ENCODE measurements at regions not wholly inside any gene's neighbourhood (a gene's known extent, or its start where the extent isn't known, plus 50 kb on each side); places are given as distances from the start of the nearest gene placed in this dataset.

DNA sequence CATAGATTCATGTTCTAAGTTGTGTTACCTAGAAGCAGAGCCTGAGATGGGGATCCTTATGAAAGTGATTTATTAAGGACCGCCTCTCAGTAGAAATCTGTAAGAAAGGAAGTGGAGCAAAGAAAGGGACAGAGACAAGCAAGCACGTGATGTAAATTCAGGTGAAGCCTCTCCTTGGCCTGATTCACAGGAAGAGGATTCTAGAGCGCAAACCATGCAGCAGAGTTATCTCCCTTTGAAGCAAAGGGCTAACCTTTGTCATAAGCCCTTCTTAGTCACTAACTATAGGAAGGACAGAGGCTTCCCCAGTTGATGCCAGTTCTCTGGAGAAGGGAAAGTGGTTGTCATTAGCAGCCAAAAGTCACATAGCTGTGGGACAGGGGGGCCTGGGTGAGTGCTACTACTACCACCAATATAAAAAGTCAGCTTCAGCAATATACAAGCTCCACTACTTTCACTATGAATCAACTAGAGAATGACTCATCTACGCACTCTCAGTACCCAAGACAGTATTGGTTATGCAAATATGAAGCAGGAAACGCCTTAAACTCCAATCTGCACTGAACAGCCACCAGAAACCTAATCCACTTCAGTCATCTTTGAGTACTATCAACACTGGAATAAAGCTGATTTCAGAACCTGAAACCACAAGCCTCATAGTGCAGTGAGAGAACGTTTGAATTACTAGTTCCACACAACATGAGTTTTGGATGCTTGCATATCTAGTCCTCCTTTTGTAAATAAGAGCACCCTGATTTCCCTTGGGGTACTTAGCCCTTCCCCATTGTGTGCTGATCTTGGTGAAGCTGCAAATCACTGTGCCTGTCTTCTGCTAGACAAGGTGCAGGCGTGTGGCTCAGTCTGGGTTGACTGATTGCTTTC lies 162.7 kb downstream of the ZNF608 start:
- no TSS peak for BruUV-seq (replicated peaks)
- peak; percentile 62 for DNase-seq (ENCODE audit: low read depth, low spot score)
- Histone ChIP-seq H3K4me2 (ENCODE audit: insufficient read depth, low read length) (no peak overlapping the region), H3K9me3 (replicated peaks; ENCODE audit: control insufficient read depth, insufficient read depth, low read length) (no peaks in the 10 kb centered on the region), H3K9ac (replicated peaks; ENCODE audit: extremely low read depth, insufficient read depth, low read length) (no peak overlapping the region), H3K36me3 (ENCODE audit: control insufficient read depth in 2 of 2, extremely low read depth in 1 of 2, insufficient read depth in 2 of 2, low read length in 2 of 2) (no peaks in the 10 kb centered on the region), H2AFZ (ENCODE audit: low read depth, low read length) (no peak overlapping the region), H3K9me1 (replicated peaks; ENCODE audit: control insufficient read depth, extremely low read depth, insufficient read depth, low read length) (no peaks in the 10 kb centered on the region), H3K4me3 (replicated peaks in 1 of 3; ENCODE audit: insufficient read depth in 1 of 3, low read depth in 1 of 3, low read length in 3 of 3) (no peak overlapping the region), H3K79me2 (ENCODE audit: control insufficient read depth, insufficient read depth, low read length) (no peaks in the 10 kb centered on the region), H3K27ac (ENCODE audit: insufficient read depth, low read depth, low read length) (no peak overlapping the region), H3K27me3 (ENCODE audit: control insufficient read depth in 2 of 2, insufficient read depth in 2 of 2, low read length in 2 of 2) (no peaks in the 10 kb centered on the region), H3K4me1 (ENCODE audit: control insufficient read depth, extremely low read depth, insufficient read depth, low read length) (peaks cover 7% of the 10 kb centered on the region), H4K20me1 (replicated peaks; ENCODE audit: control insufficient read depth, extremely low read depth, insufficient read depth, low read length) (no peaks in the 10 kb centered on the region)
- POLR2A ChIA-PET, result no interaction called here
- intact Hi-C loops (cut with micrococcal nuclease), result no loop called here
- dilution Hi-C loops (cut with MboI; ENCODE audit: extremely low pct_ligation_motif_present, low sequenced_read_pairs), result no loop called here
- TF ChIP-seq JUN (IDR thresholded peaks at IDR 0.05; ENCODE audit: borderline replicate concordance, insufficient read depth, insufficient read length, low read depth), result peak; percentile 55
- peak; percentile 82 for TF ChIP-seq FOS (IDR thresholded peaks at IDR 0.05; ENCODE audit: borderline replicate concordance, insufficient read depth, low read length)
- TF ChIP-seq, protein P1, sequence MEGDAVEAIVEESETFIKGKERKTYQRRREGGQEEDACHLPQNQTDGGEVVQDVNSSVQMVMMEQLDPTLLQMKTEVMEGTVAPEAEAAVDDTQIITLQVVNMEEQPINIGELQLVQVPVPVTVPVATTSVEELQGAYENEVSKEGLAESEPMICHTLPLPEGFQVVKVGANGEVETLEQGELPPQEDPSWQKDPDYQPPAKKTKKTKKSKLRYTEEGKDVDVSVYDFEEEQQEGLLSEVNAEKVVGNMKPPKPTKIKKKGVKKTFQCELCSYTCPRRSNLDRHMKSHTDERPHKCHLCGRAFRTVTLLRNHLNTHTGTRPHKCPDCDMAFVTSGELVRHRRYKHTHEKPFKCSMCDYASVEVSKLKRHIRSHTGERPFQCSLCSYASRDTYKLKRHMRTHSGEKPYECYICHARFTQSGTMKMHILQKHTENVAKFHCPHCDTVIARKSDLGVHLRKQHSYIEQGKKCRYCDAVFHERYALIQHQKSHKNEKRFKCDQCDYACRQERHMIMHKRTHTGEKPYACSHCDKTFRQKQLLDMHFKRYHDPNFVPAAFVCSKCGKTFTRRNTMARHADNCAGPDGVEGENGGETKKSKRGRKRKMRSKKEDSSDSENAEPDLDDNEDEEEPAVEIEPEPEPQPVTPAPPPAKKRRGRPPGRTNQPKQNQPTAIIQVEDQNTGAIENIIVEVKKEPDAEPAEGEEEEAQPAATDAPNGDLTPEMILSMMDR (IDR thresholded peaks at IDR 0.05; ENCODE audit: extremely low read depth in 1 of 2, insufficient read depth in 1 of 2, low read depth in 1 of 2, low read length in 2 of 2), result no peak
- CTCF ChIA-PET, result interaction anchor here (1.0 kb wide), 1 partner anchor 9 kb away, joined by 3 read pairs; no protein-coding TSS in a partner anchor
- FAIRE-seq, result peak; percentile 70

DNA sequence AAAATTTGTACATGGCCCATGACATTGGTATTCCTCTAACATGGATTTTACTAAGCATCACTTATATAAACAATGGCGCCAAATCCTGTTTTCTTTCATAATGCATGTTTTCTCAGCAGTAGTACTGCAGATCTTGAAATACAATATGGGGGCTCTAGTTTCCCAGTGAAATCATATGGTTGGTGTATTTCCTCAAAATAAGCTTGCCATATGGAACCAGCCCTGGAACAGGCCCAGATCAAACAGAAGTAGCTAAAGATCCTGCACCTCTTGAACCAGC lies 163.9 kb downstream of the ZNF608 start:
- Histone ChIP-seq H3K4me2 (ENCODE audit: insufficient read depth, low read length) (no peak overlapping the region), H3K9ac (replicated peaks; ENCODE audit: extremely low read depth, insufficient read depth, low read length) (no peak overlapping the region), H3K9me3 (replicated peaks; ENCODE audit: control insufficient read depth, insufficient read depth, low read length) (no peaks in the 10 kb centered on the region), H3K79me2 (ENCODE audit: control insufficient read depth, insufficient read depth, low read length) (no peaks in the 10 kb centered on the region), H4K20me1 (replicated peaks; ENCODE audit: control insufficient read depth, extremely low read depth, insufficient read depth, low read length) (no peaks in the 10 kb centered on the region), H3K4me3 (replicated peaks in 1 of 3; ENCODE audit: insufficient read depth in 1 of 3, low read depth in 1 of 3, low read length in 3 of 3) (no peak overlapping the region), H2AFZ (ENCODE audit: low read depth, low read length) (no peak overlapping the region), H3K27ac (ENCODE audit: insufficient read depth, low read depth, low read length) (no peak overlapping the region), H3K9me1 (replicated peaks; ENCODE audit: control insufficient read depth, extremely low read depth, insufficient read depth, low read length) (no peaks in the 10 kb centered on the region), H3K36me3 (ENCODE audit: control insufficient read depth in 2 of 2, extremely low read depth in 1 of 2, insufficient read depth in 2 of 2, low read length in 2 of 2) (no peaks in the 10 kb centered on the region), H3K27me3 (ENCODE audit: control insufficient read depth in 2 of 2, insufficient read depth in 2 of 2, low read length in 2 of 2) (no peaks in the 10 kb centered on the region), H3K4me1 (ENCODE audit: control insufficient read depth, extremely low read depth, insufficient read depth, low read length) (peaks cover 7% of the 10 kb centered on the region)
- CTCF ChIA-PET, result no interaction called here
- no peak for TF ChIP-seq MAX (IDR thresholded peaks at IDR 0.05; ENCODE audit: insufficient read depth, insufficient read length)
- TF ChIP-seq FOS (IDR thresholded peaks at IDR 0.05; ENCODE audit: borderline replicate concordance, insufficient read depth, low read length), result no peak
- TF ChIP-seq MYC (IDR thresholded peaks at IDR 0.05; ENCODE audit: low read depth, low read length), result no peak
- no peak for TF ChIP-seq GATA2 (IDR thresholded peaks at IDR 0.05; ENCODE audit: insufficient read depth, insufficient read length, low read depth, low read length)
- TF ChIP-seq, protein P1 (IDR thresholded peaks at IDR 0.05; ENCODE audit: extremely low read depth in 1 of 2, insufficient read depth in 1 of 2, low read depth in 1 of 2, low read length in 2 of 2), result no peak
- TF ChIP-seq POLR2AphosphoS5 (IDR thresholded peaks at IDR 0.05; ENCODE audit: insufficient read depth, low read depth, low read length), result no peak
- no peak for TF ChIP-seq POLR2A (IDR thresholded peaks at IDR 0.05; ENCODE audit: low read depth, low read length)
- no peak for DNase-seq (ENCODE audit: low read depth, low spot score)
- POLR2A ChIA-PET, result no interaction called here
- dilution Hi-C loops (cut with MboI; ENCODE audit: extremely low pct_ligation_motif_present, low sequenced_read_pairs), result no loop called here
- no peak for FAIRE-seq
- intact Hi-C loops (cut with micrococcal nuclease), result no loop called here
- BruUV-seq (replicated peaks), result no TSS peak

Measured in endothelial cell of umbilical vein (primary cell).